ENCODE measurements at regions not wholly inside any gene's neighbourhood (a gene's known extent, or its start where the extent isn't known, plus 50 kb on each side); places are given as distances from the start of the nearest gene placed in this dataset.

DNA sequence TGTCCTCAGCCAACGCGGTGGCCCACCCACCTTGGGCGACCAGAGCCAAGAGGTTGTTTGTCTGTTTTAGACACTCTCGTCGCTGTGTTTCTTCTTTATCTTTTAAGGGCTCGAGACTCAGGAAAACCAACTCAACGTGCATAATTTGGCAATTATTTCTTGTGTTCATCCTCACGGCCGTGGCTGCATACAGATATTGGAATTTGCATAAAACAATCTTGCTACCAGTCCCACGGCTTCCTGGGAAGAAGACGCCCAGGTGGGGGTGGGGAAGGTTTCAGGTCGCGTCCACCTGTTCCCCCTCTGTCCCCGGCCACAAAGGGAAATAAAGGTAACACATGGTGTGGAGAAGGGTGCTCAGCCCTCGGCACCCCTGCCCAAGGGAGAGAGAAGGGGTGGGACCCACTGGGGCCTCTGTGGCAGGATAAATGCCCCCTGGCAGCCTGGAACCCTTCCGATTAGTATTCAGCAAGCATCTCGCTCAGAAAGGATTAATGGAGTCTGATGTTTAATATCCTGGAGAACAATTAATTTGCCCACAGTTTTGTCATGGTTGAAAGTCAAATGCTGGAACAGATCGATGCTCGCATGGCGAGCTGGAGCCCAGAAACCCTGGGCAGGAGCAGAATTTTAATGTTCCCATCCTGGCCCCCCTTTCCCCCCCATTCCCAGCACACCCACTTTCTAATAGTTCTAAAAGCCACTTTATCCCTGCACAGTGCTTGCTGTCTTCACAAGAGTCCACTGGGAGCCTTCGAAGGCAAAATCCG, 359.7 kb downstream of the MN1 start:
- no peak for DNase-seq (ENCODE audit: low spot score)

- no peak for DNase-seq (ENCODE audit: low spot score)
These were observed 358.2 kb downstream of the MN1 start for GRCh38 chr22:27443306-27443705.

GRCh38 chr22:27445881-27446280, 355.7 kb downstream of the MN1 start:
- DNase-seq (ENCODE audit: low spot score), result no peak

DNA sequence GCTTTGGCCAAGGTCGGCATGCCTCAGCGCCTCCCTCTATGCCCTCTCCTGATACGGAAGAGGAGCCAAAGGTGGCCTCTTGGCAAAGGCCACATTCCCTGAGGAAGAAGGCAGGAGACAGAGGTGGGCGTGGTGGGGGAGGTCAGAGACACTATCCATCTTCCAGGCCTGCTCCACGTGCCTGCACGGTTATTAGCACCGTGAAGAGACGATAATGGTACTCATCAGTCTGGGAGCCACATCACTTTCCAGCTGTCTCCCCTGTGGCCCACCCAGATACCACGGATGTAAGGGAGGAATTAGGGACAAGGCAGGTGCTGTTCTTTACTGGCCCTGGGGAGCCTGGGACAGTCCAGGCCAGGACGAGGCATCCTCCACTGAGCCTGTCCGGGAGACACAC, 354.3 kb downstream of the MN1 start:
- DNase-seq (ENCODE audit: low spot score), result no peak

DNA sequence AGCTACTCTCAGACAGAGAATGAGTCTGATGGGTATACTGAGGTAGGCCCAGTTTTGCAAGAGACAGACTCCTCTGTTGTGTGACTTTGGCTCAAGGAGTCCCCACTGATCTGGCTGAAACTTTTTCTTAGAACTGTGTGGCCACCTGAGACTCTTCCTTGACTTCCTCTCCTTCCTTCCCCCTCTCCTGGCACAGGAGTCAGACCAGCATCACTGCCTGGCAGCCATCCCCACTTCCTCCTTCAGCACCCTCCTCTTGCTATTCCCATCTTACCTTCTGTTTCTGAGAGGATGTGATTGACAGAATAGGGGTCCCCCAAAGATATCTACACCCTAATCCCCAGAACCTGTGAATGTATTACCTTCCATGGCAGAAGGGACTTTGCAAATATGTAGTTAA, 351.1 kb downstream of the MN1 start:
- no peak for DNase-seq (ENCODE audit: low spot score)

GRCh38 chr22:27452245-27452644, 349.3 kb downstream of the MN1 start:
- no peak for DNase-seq (ENCODE audit: low spot score)

DNA sequence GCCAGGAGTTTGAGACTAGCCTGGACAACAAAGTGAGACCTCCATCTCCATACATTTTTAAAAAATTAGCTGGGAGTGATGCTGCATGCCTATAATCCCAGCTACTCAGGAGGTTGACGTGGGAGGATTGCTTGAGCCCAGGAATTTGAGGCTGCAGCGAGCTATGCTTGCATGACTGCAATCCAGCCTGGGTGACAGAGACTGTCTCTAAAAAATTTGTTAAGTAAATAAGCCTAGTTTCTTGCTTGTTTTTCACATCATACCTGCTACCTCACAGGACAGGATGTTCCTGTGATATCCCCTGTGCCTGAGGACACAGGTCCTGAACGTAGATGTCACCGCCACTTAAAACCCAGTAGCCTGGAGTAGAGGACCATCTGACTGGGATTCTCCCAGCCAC, 348.6 kb downstream of the MN1 start:
- DNase-seq (ENCODE audit: low spot score), result no peak

DNA sequence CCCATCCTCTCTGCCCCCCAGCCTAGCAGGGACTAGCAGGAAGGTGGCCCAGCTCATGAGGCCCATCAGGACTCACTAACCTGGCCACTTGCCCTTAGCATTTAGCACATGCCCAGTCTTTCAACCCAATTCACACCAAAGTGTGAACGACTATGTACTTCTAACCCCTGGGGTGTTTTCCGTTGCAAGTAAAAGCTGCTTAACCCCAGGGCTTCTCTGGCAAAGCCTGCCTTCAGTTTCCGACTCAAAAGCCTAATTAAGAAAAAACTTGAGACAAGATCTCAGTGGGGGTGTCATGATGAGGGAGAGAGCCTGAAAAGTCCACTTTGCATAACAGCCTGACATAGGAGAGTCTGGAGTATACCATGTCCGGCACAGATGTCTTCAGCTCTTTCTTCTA, 347.8 kb downstream of the MN1 start:
- no peak for DNase-seq (ENCODE audit: low spot score)

- DNase-seq (ENCODE audit: low spot score), result no peak
These were observed 346.6 kb downstream of the MN1 start for GRCh38 chr22:27454807-27455450.

DNA sequence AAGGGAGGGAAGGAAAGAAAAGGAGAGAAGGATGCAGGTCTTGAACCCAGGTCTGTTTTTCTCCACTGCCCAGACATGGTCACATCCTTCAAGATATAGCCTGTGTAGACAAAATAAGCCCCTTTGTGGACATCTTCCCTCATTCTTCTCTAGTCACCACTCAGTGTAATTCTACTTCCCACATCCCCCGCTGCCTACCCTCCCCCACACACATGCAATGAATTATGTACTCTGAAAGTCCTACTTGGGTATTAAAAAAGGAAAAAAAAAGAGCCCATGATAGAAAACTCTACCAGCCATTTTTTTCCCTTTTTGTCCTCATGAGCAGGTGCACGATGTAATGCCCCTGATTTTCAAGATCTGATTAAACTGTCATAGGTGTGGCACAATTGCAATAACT, 346.0 kb downstream of the MN1 start:
- no peak for DNase-seq (ENCODE audit: low spot score)

DNA sequence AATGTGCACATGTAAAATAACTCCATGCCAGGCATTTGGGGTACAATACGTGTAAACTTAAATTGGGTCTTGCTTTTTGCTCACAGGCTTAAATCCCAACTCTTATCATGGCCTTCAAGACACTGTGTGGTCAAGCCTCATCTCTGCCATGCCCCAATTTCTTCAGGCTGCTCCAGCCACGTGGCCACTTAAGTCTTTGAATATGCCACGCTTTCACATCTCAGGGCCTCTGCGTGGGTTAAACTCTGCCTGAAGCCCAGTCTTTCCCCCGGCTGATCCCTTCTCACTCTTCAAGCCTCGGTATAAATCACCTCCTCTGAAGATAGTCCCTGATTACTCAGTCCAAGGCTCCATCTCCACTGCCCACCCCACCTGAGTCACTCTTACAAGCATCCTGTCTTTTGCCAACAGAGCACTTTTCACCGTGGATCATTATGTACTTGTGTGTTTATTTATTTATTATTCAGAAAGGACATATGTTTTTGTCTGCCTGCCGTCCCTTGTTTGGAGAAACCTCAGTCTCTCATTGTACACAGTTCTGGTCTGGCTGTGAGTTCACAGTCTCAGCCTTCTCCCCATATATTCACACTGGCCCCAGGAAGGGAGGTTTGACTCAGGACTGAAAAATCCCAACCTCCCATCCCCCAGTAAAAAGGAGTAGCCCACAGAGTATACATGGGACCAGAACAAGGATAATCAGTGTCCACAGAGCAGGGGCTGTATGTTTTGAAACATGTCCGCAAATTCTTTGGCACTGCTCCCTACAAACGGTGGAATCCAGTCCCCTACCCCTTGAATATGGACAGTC, 344.7 kb downstream of the MN1 start:
- DNase-seq (ENCODE audit: low spot score), result no peak

- no peak for DNase-seq (ENCODE audit: low spot score)
These were observed 341.6 kb downstream of the MN1 start for GRCh38 chr22:27459999-27460398.

DNA sequence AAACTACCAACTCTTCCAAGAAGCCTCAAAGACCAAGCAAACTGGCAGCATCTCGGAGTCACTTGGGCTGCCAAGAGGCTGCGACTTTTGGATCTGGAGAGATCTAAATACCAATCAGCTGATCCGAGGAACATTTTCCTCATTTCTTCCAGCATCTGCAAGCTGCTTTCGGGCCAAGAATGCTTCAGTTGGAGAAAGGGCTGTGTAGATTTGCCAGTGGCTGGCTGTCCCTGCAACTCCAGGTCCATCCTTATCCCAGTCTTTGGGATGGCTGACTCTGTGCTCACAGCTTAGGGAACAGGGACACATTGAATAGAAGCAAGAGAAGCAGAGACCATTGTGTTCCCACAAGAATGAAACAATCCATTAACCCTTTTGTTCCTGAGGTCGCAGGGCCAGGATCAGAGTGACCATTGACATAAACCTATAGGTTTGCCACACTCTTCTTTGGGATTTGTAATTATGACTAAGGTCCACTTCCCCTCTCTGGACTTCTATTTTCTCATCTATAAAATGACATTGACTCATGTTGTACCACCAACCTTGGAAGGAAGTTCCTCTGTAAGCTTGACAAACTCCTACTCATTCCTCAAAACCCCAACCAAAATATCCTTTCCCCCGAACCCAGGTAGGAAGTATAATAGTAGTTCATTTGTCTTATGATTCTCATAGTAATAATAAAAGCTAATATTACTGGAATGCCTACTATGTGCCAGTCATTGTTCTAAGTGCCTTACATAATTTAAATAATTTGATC, 340.8 kb downstream of the MN1 start:
- DNase-seq (ENCODE audit: low spot score), result no peak

GRCh38 chr22:27461470-27461869, 340.1 kb downstream of the MN1 start:
- DNase-seq (ENCODE audit: low spot score), result no peak

DNA sequence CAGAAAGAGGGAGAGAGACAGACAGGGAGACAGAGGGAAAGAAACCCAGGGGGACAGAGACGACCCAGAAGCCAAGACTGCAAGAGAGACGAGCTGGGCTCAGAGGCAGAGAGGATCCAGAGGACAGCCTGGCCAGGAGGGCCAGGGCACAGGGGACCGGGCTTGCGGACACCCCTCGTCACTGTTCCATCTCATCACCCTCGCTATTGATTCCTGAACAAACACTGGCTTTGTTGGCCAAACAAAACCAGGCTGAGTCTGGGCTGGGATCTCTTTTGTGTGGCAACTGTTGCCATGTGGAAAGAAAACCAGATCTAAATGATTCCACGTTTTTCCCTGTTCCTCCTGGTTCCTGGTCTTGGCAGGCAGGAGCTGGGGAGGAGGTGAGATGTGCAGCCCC, 339.4 kb downstream of the MN1 start:
- no peak for DNase-seq (ENCODE audit: low spot score)

DNA sequence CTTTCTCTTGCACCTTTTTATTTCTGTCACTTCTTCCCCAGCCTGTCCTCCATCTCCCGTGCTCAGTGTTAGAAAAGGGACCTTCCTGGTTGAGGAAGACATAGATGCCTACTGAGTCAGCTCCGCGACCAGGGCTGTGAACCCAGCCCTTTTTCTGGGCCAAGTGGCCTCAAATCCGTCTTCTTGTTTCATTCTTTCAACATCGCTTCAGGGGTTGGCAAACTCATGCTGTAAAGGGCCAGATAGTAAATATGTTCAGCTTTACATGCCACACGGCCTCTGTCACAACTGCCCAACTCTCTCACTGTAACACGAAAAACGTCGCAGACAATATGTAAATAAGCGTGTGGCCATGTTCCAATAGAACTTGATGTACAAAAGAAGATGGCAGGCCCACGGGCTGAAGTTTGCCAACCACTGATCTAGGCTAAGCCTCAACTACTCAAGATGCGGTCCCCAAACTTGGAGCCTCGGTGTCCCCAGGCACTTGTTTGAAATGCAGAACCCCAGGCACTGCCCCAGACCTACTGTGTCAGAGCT, 338.4 kb downstream of the MN1 start:
- DNase-seq (ENCODE audit: low spot score), result no peak

DNA sequence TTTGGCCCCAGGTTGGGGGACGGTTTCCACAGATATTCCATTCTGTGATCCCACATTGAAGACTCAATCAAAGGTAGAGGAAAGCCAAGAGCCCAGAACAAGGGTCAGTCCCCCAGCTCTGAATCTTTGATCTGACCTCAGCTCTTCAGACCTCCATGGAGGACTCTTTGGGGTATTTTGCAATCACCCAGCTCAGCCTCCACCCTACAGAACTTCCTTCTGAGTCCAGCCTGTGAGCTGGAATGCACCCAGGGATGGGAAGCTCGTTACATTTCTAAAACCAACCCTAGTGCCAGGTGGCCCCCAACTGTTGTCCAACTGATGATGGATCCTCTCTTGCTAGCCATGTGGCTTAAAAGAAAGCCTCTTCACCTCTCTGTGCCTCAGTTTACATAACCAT, 335.3 kb downstream of the MN1 start:
- DNase-seq (ENCODE audit: low spot score), result no peak

DNA sequence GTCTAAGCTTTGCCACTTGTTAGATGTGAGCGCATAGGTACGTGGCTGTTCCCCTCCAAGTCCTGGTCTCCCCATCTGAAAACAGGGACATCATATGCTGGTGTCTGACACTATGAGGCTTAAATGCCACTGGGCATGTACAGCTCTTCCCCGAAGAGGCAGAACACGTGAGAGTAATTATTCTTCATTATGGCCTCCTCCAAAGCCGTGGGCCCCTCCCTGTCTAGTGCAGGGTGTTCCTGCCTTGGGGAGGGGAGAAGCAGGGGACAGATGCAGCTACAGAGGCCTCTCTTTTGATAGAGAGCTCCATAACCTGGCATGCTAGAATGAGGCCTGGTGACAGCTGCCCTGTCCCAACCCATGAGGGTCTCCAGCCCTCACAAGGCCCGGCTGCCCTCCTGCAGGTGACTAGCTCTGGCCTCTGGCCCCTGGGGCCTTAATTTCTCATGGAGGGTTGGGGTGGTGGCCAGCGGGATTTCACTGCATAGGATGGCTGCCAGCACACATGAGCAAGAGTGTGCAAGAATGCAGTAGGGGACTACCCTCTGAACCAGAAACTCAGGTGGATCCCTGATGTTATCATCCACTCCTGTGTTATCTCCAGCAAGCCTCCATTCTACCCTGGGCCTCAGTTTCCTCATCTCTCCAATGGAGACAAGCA, 334.6 kb downstream of the MN1 start:
- DNase-seq (ENCODE audit: low spot score), result no peak

- DNase-seq (ENCODE audit: low spot score), result no peak
These were observed 333.8 kb downstream of the MN1 start for GRCh38 chr22:27467711-27468110.

DNA sequence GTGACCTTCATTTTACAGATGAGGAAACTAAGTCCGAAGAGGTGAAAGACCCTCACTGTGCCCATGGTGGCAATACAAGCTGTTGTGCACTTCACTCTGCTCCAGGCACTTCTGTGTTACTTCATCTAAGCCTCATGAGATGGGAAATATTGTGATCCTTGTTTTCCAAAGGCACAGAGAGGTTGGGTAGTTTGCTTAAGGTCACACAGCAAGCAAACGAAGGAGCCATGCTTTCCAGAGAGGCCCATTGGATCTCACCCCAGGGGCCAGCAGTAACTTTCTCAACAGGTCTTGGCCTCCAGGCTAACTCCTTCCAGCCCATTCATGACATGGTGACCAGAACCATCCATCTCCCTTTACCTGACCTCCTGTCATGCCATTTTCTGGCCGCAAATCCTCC, 332.8 kb downstream of the MN1 start:
- no peak for DNase-seq (ENCODE audit: low spot score)

- DNase-seq (ENCODE audit: low spot score), result no peak
These were observed 331.3 kb downstream of the MN1 start for GRCh38 chr22:27470169-27470772.

Measured in germinal center (tissue), 1 donor.